ENCODE measurements at regions not wholly inside any gene's neighbourhood (a gene's known extent, or its start where the extent isn't known, plus 50 kb on each side); places are given as distances from the start of the nearest gene placed in this dataset.

DNA sequence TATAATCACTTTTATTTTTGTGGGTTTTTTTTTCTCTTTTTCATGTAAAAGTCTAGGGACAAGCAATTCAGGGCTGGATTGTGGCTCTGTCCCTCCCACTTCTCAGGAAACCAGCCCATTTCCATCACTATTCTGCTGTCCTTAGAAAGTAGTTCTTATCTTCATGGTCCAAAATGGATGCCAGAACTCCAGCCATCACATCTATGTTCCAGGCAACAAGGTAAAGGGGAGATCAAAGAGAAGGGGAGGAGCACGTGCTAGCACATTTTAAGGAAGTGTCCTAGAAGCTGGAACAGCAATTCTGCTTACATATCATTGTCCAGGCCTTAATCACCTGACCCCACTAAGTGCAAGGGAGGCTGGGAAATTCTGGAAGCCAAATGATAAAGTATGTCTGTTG lies 181.1 kb upstream of the C2CD4B start:
- WGBS, 2 experiments (ENCODE audit: insufficient coverage in 1 of 2, insufficient read length in 1 of 2) = 91% methylated on average over 1 of the region's 1 CpG; no CpG with 5 or more reads in 1 of the 2 experiments
- no peaks in the 10 kb centered on the region for H3K9me3 Mint-ChIP-seq
- TF ChIP-seq, protein P1, sequence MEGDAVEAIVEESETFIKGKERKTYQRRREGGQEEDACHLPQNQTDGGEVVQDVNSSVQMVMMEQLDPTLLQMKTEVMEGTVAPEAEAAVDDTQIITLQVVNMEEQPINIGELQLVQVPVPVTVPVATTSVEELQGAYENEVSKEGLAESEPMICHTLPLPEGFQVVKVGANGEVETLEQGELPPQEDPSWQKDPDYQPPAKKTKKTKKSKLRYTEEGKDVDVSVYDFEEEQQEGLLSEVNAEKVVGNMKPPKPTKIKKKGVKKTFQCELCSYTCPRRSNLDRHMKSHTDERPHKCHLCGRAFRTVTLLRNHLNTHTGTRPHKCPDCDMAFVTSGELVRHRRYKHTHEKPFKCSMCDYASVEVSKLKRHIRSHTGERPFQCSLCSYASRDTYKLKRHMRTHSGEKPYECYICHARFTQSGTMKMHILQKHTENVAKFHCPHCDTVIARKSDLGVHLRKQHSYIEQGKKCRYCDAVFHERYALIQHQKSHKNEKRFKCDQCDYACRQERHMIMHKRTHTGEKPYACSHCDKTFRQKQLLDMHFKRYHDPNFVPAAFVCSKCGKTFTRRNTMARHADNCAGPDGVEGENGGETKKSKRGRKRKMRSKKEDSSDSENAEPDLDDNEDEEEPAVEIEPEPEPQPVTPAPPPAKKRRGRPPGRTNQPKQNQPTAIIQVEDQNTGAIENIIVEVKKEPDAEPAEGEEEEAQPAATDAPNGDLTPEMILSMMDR (conservative IDR thresholded peaks at IDR 0.05) = no peak
- Histone ChIP-seq H3K4me3 (ENCODE audit: low read length) (no peak overlapping the region), H3K4me1 (ENCODE audit: control insufficient read depth, insufficient read depth, low read length) (no peaks in the 10 kb centered on the region), H3K36me3 (ENCODE audit: control insufficient read depth, insufficient read depth, low read length) (no peaks in the 10 kb centered on the region), H3K9me3 (ENCODE audit: control insufficient read depth, low read length) (no peaks in the 10 kb centered on the region), H3K27me3 (ENCODE audit: control insufficient read depth, insufficient read depth, low read length, poor library complexity, severe bottlenecking) (peaks cover 4% of the 10 kb centered on the region), H3K9ac (ENCODE audit: extremely low read depth, low read length, poor library complexity, severe bottlenecking) (no peak overlapping the region), H3K27ac (ENCODE audit: low read depth, low read length) (no peak overlapping the region)
- peaks cover 7% of the 10 kb centered on the region for H3K4me1 Mint-ChIP-seq
- H3K27ac Mint-ChIP-seq = no peak overlapping the region
- DNase-seq = no peak
- H3K4me3 Mint-ChIP-seq = no peak overlapping the region
- H3K36me3 Mint-ChIP-seq (ENCODE audit: low read depth) = no peaks in the 10 kb centered on the region
- peaks cover 7% of the 10 kb centered on the region for H3K27me3 Mint-ChIP-seq (ENCODE audit: insufficient read depth)

DNA sequence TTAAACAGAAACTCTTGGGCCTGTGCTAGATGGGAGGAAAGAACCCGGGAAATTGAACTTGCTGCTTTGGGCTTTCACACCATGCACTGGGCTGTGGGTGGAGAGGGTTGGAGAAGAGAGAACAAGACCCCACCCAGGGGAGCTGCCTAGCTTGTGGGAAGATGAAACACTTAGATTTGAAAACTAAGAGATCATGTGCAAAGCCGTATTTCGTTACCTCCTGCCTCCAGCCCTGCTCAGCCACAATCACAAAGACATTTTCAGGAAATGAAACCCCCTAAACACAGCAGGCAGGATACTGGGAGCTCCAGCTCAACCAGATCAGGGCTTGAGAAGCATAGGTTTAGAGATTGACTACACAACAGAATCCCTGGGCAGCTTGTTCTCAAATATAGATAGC lies 183.0 kb upstream of the C2CD4B start:
- Histone ChIP-seq H3K4me1 (ENCODE audit: control insufficient read depth, insufficient read depth, low read length) (no peaks in the 10 kb centered on the region), H3K9me3 (ENCODE audit: control insufficient read depth, low read length) (no peaks in the 10 kb centered on the region), H3K27me3 (ENCODE audit: control insufficient read depth, insufficient read depth, low read length, poor library complexity, severe bottlenecking) (peaks cover 4% of the 10 kb centered on the region), H3K9ac (ENCODE audit: extremely low read depth, low read length, poor library complexity, severe bottlenecking) (no peak overlapping the region), H3K36me3 (ENCODE audit: control insufficient read depth, insufficient read depth, low read length) (no peaks in the 10 kb centered on the region), H3K4me3 (ENCODE audit: low read length) (no peak overlapping the region), H3K27ac (ENCODE audit: low read depth, low read length) (no peak overlapping the region)
- Mint-ChIP-seq H3K27ac (no peak overlapping the region), H3K9me3 (no peaks in the 10 kb centered on the region), H3K4me1 (peaks cover 7% of the 10 kb centered on the region), H3K27me3 (ENCODE audit: insufficient read depth) (no peaks in the 10 kb centered on the region), H3K36me3 (ENCODE audit: low read depth) (no peaks in the 10 kb centered on the region), H3K4me3 (no peak overlapping the region)
- no peak for DNase-seq
- 86 to 100% methylated on average over 1 to 3 of the region's 3 CpGs for WGBS, 2 experiments (ENCODE audit: insufficient coverage in 1 of 2, insufficient read length in 1 of 2)
- TF ChIP-seq, protein P1 (conservative IDR thresholded peaks at IDR 0.05) = no peak

GRCh38 chr15:62348623-62349022 lies 183.5 kb upstream of the C2CD4B start:
- peaks cover 7% of the 10 kb centered on the region for H3K4me1 Mint-ChIP-seq

More at GRCh38 chr15:62348623-62349022, 183.5 kb upstream of the C2CD4B start:
- Mint-ChIP-seq H3K27me3 (ENCODE audit: insufficient read depth) (peaks cover 2% of the 10 kb centered on the region), H3K9me3 (no peaks in the 10 kb centered on the region), H3K36me3 (ENCODE audit: low read depth) (no peaks in the 10 kb centered on the region), H3K4me3 (no peak overlapping the region), H3K27ac (no peak overlapping the region)
- Histone ChIP-seq H3K27me3 (ENCODE audit: control insufficient read depth, insufficient read depth, low read length, poor library complexity, severe bottlenecking) (no peaks in the 10 kb centered on the region), H3K27ac (ENCODE audit: low read depth, low read length) (no peak overlapping the region), H3K4me3 (ENCODE audit: low read length) (no peak overlapping the region), H3K9me3 (ENCODE audit: control insufficient read depth, low read length) (no peaks in the 10 kb centered on the region), H3K4me1 (ENCODE audit: control insufficient read depth, insufficient read depth, low read length) (no peaks in the 10 kb centered on the region), H3K36me3 (ENCODE audit: control insufficient read depth, insufficient read depth, low read length) (no peaks in the 10 kb centered on the region), H3K9ac (ENCODE audit: extremely low read depth, low read length, poor library complexity, severe bottlenecking) (no peak overlapping the region)
- no peak for DNase-seq
- TF ChIP-seq, protein P1 (conservative IDR thresholded peaks at IDR 0.05) = no peak
- WGBS, 2 experiments (ENCODE audit: insufficient coverage in 1 of 2, insufficient read length in 1 of 2) = 92% methylated on average over 3 of the region's 3 CpGs; no CpG with 5 or more reads in 1 of the 2 experiments

Data from endodermal cell (in vitro differentiated cells).